GM21447 (cell line): ENCODE measurements at regions not wholly inside any gene's neighbourhood (a gene's known extent, or its start where the extent isn't known, plus 50 kb on each side); places are given as distances from the start of the nearest gene placed in this dataset.
"Not testable (repeated sequence)": the region's sequence is repeated elsewhere in the genome, so short reads cannot be mapped to it uniquely, and the experiment has no call there.

Experiments used
- ATAC-seq: cut with Tn5 transposase; IDR thresholded peaks from one replicate; pipeline ENCODE4 v1.9.1; 2021; ENCODE audit not compliant: unreplicated experiment

GRCh38 chr1:105467549-105467948 lies 1588.9 kb upstream of the PRMT6 start:
- ATAC-seq: no peak

DNA sequence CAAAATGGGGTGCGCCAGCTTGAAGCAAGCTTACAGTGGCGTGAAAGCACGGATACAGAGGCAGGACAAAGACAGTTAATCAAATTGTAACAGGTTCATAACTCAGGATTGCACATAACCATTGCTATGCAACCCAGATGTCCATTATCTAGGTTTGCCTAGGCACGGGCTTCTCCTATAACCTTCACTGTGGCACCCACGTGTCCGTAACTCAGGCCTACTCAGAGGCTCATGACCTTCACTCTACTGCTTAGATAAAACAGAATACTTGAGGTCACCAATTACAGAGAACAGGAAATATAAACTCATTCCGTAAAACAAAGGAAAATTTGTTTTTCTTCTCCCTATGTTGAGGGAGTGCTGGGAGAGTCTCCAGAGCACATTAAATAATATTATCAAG lies 1585.9 kb upstream of the PRMT6 start:
- not testable (repeated sequence) for ATAC-seq

DNA sequence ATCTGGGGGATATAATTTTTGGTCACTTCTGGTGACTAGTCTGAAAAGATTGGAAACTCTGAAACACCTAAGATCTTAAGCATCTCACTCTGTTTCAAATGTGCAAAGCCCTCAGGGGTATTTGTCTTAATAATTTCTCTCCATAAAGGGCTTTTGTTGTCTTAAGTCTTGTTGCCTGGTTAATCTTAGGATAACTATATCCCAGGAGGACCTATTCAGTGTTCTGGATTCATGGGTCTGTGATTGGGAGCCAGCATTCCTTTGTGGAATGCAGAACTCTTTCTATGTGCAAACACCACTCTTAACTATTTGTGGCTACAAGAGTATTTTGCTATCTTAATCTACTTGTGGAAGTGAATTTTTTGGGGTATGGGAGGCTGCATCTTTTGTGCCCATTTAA lies 1573.0 kb upstream of the PRMT6 start:
- ATAC-seq: no peak

- ATAC-seq: no peak
Measured at GRCh38 chr1:105485207-105485606, 1571.3 kb upstream of the PRMT6 start.

DNA sequence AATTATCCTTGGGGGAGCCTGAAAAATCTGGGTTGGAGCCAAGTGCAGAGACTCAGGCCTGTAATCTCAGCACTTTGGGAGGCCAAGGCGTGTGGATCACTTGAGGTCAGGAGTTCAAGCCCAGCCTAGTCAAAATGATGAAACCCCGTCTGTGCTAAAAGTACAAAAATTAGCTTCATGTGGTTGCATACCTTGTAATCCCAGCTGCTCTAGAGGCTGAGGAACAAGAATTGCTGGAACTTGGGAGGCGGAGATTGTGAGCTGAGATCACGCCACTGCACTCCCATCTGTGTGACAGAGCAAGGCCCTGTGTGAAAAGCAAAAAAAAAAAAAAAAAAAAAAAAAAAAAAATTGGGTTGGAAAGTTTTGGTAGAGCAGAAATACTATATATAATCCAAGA lies 1563.6 kb upstream of the PRMT6 start:
- no peak for ATAC-seq

- ATAC-seq: no peak
Measured at GRCh38 chr1:105516068-105516467, 1540.4 kb upstream of the PRMT6 start.

- ATAC-seq: no peak
Measured at GRCh38 chr1:105533996-105534395, 1522.5 kb upstream of the PRMT6 start.

- ATAC-seq: no peak
Measured at GRCh38 chr1:105544475-105544874, 1512.0 kb upstream of the PRMT6 start.

DNA sequence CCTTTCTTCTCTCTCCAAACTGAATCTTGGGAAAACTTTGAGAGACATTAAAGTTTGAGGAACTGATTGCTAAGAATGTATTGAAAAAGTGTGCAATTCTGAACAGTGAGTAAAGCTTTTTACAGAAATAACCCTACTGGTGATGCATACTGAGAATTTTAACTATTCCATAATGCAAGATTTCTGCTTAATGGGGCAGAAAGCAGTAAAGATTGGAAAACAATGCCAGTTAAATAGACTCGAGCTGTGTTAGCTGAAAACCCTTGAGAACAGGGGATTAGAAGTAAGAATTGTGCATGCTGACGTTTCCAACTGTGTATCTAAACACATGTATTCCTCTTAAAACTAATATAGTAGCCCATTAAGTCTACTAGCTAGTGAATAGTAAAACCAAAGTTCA lies 1500.2 kb upstream of the PRMT6 start:
- no peak for ATAC-seq

DNA sequence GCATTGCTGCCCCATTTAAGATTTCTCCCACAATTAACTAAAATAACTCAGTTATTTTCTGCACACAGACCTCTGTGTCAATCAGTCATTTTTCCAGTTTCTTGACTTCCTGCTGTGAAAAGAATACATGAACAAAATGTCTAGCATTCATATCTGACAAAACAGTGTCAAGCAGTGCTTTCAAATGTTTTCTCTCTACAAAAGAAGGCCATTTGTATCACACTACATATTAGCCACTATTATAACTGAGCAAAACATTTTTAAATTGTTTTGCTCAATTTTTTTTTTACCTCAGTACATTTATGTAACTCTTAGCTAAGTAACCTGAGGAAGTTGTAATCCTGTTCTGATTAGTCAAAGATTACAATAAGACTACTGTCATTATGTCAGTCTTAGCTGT lies 1498.5 kb upstream of the PRMT6 start:
- ATAC-seq: no peak

DNA sequence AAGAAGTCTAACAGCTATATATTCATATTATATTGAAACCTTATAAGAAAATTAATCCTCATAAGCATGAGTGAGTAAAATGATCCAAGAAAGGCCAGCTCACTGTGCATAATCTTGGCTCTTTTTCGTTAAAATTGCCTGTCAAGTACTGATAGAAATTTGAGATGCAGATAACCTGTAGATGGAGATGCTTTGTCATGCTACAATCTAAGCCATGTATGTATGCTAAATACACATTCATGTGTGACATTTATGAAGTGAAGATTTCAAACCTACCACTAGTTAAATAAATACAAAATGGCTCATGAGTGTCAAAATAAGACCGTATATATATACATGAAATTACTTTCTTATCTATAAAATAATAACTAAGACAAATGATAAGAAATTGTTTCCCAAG lies 1491.5 kb upstream of the PRMT6 start:
- ATAC-seq: no peak

DNA sequence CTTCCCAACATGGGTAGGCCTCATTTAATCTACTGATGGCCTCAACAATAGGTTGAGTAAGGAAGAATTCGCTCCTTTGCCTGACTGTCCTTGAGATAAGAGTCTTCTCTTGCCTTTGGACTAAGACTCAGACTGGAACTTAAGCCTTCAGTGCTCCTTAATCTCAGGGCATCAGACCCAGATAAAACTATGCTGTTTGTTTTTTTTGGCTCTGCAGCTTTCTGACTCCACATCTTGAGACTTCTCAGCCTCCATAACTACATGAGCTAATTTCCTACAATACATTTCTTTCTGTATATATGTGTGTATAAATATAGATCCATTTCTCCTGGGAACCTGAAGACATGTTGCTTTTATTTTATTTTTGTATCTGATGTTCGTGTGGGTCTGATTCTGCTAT lies 1470.7 kb upstream of the PRMT6 start:
- ATAC-seq: no peak

GRCh38 chr1:105591681-105592080 lies 1464.8 kb upstream of the PRMT6 start:
- ATAC-seq: no peak

- no peak for ATAC-seq
Measured at GRCh38 chr1:105608713-105609112, 1447.8 kb upstream of the PRMT6 start.

GRCh38 chr1:105626276-105626987 lies 1430.0 kb upstream of the PRMT6 start:
- ATAC-seq: no peak

- not testable (repeated sequence) for ATAC-seq
Measured at GRCh38 chr1:105631153-105631744, 1425.2 kb upstream of the PRMT6 start.

DNA sequence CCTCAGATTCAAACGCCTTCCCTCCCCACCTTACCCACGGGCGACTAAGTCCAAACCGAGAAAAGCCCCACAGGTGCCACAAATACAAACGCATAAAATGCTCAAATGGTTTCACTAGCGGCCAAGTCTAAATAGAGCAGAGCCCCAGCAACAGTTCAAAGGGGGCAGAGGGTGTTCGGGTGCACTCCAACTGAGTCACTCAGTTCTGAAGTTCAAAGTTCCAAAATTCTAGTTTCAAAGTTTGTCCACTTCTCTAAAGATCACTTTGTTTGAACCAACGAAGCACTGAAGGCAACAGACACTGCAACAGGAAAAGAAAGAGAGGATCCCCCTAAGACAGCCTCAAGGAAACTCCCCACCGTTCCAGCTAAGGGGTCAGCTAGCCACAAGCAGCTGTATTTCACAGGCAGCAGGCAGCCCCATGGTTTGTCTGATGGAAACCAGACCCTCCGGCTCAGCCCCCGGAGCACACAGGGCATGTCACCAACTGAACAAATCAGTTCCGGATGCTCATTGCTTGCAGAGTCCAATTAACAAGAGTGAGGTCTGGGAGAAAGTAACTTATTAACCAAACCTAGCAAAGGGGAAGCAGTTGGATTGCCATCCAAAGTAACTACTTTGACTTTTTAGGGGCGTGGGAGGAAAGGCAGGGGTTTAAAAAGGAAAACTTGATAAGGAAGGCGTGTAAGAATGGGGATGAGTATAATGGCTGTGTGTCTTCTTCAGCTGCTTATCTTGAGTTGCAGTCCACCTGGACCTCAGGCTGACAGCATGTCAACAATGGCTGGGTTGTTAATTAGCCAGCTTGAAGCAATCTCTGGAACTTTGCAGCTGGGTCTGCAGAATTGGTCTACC lies 1423.9 kb upstream of the PRMT6 start:
- no peak for ATAC-seq

DNA sequence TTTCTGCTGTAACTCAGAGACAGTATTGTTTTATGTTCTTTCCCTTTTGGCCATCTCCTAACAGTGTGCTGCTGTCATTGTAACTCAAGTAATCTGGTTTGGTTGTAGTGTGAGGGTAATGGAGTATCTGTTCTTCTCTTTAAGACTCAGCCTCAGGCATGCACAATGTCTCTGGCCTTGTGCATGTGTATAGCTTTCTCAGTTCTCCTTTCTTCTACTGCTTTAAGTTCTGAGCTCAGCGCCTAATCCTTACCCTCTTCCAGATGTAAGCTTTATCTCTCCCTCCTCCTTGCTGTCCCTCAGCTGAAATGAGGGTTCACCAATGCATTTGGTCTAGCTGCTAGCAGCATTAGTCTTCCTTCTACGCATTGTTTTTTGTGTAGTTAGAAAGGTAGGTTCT lies 1420.4 kb upstream of the PRMT6 start:
- no peak for ATAC-seq

DNA sequence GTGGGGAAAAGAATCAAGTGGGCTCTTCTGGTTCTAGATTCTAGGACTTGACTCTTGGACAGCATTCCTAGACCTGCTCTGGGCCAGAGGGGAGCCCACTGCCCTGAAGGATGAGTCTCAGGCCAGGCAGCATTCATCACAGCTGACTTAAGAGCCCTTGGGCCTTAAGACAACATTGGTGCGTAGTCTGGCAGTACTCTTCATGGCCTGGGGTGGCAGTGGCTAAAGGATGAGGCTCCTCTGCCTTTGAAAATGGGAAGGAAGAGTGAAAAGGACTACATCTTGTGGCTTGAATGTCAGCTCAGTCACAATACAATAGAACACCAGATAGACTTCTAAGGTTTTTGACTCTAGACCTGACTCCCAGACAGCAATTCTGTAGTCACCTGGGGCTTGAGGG lies 1415.1 kb upstream of the PRMT6 start:
- no peak for ATAC-seq

- no peak for ATAC-seq
Measured at GRCh38 chr1:105652109-105652508, 1404.4 kb upstream of the PRMT6 start.

GRCh38 chr1:105655032-105655431 lies 1401.4 kb upstream of the PRMT6 start:
- no peak for ATAC-seq

DNA sequence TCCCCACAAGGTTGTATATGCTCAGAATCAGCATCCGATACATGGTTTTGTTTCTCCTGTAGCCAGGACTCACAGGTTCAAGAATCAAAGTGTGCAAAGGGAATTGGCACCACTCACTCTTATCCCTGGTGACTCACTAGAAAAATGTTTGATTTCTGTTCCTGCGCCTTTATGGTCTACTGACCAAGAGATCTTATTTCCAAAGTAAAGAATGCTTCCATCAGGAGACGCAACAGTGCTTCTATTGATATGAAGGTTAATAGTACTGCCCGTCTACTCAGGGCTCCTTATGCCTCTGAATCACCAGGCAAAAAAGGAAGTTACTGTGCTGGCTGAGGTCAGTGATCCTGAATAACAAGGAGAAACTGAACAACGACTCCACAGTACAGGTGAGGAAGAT lies 1392.0 kb upstream of the PRMT6 start:
- ATAC-seq: no peak
